Astrocyte of the spinal cord (primary cell): ENCODE measurements at regions not wholly inside any gene's neighbourhood (a gene's known extent, or its start where the extent isn't known, plus 50 kb on each side); places are given as distances from the start of the nearest gene placed in this dataset.
"Not testable (repeated sequence)": the region's sequence is repeated elsewhere in the genome, so short reads cannot be mapped to it uniquely, and the experiment has no call there.

Experiments used
- DNase-seq: peaks from one replicate; pipeline ENCODE4 v3.0.0; 2011; ENCODE audit warnings: low read depth, low spot score
- H3K4me3 ChIP-seq: 2 replicates; pipeline ENCODE4 v1.5.1; 2011; ENCODE audit warnings: low read depth, mild to moderate bottlenecking, low read length, moderate library complexity
- CTCF ChIP-seq: IDR thresholded peaks from 2 replicates; pipeline ENCODE4 v1.5.1; 2012; ENCODE audit warnings: low read depth, mild to moderate bottlenecking, low read length, inconsistent platforms
- in situ Hi-C: cut with HindIII; loops from 2 replicates; pipeline ENCODE4 v1.10.0; 2017; ENCODE audit warnings: low sequenced_read_pairs

- no peak for TF ChIP-seq CTCF
- DNase-seq, result no peak
- in situ Hi-C loops, result no loop called here
- H3K4me3 ChIP-seq, result no peak overlapping the region
Observed at GRCh38 chr1:181931873-181932272, 129.6 kb downstream of the ZNF648 start.

GRCh38 chr1:181930187-181930586, 131.3 kb downstream of the ZNF648 start:
- no peak for TF ChIP-seq CTCF
- DNase-seq, result no peak
- in situ Hi-C loops, result no loop called here
- no peak overlapping the region for H3K4me3 ChIP-seq

GRCh38 chr1:181926697-181927096, 134.8 kb downstream of the ZNF648 start:
- TF ChIP-seq CTCF, result no peak
- no peak overlapping the region for H3K4me3 ChIP-seq
- in situ Hi-C loops, result no loop called here
- DNase-seq, result no peak

GRCh38 chr1:181924034-181924433, 137.5 kb downstream of the ZNF648 start:
- in situ Hi-C loops, H3K4me3 ChIP-seq, DNase-seq: not testable (repeated sequence)

GRCh38 chr1:181919542-181919941, 142.0 kb downstream of the ZNF648 start:
- H3K4me3 ChIP-seq, result no peak overlapping the region
- DNase-seq, result no peak
- TF ChIP-seq CTCF, result no peak
- in situ Hi-C loops, result no loop called here

- no peak for DNase-seq
- no peak overlapping the region for H3K4me3 ChIP-seq
- TF ChIP-seq CTCF, result no peak
- in situ Hi-C loops, result no loop called here
Observed at GRCh38 chr1:181918880-181919525, 142.5 kb downstream of the ZNF648 start.

GRCh38 chr1:181911715-181912114, 149.8 kb downstream of the ZNF648 start:
- in situ Hi-C loops, result no loop called here
- no peak for TF ChIP-seq CTCF
- DNase-seq, result no peak
- H3K4me3 ChIP-seq, result no peak overlapping the region
